ENCODE measurements at regions not wholly inside any gene's neighbourhood (a gene's known extent, or its start where the extent isn't known, plus 50 kb on each side); places are given as distances from the start of the nearest gene placed in this dataset.

DNA sequence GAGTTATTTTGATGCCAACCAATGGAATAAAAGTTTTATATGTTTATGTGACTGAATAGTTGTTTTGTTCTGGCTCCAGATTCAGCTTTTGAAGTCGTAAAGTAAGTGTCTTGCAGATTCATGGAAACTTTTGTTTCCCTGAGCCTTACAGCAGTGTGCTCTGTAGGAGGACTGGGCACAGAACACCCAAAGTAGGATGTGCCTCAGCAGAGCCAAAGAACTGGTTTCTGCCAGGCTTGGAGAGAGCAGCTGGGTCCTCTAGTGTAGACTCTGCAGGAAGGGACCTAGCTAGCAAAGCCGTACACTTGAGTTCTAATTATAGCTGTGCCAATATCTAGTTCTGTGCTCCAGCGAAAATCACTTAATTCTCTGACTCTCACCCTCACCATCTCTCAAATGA is 261.2 kb upstream of the DNAJC19 start:
- Histone ChIP-seq H3K4me2 (ENCODE audit: low read length) (no peak overlapping the region), H3K4me1 (no peaks in the 10 kb centered on the region), H3K27me3 (ENCODE audit: control insufficient read depth, insufficient read depth, low read length) (no peaks in the 10 kb centered on the region), H3K27ac (no peak overlapping the region), H2AFZ (no peak overlapping the region), H3K4me3 (ENCODE audit: low read depth, low read length) (no peak overlapping the region), H3K9me3 (ENCODE audit: control insufficient read depth, low read length) (no peaks in the 10 kb centered on the region), H3K36me3 (ENCODE audit: control insufficient read depth, insufficient read depth, low read length) (no peaks in the 10 kb centered on the region), H3K79me2 (no peaks in the 10 kb centered on the region), H3K9ac (no peak overlapping the region)
- TF ChIP-seq, protein P1, sequence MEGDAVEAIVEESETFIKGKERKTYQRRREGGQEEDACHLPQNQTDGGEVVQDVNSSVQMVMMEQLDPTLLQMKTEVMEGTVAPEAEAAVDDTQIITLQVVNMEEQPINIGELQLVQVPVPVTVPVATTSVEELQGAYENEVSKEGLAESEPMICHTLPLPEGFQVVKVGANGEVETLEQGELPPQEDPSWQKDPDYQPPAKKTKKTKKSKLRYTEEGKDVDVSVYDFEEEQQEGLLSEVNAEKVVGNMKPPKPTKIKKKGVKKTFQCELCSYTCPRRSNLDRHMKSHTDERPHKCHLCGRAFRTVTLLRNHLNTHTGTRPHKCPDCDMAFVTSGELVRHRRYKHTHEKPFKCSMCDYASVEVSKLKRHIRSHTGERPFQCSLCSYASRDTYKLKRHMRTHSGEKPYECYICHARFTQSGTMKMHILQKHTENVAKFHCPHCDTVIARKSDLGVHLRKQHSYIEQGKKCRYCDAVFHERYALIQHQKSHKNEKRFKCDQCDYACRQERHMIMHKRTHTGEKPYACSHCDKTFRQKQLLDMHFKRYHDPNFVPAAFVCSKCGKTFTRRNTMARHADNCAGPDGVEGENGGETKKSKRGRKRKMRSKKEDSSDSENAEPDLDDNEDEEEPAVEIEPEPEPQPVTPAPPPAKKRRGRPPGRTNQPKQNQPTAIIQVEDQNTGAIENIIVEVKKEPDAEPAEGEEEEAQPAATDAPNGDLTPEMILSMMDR (IDR thresholded peaks at IDR 0.05), result no peak

GRCh38 chr3:181239441-181239840 is 249.9 kb upstream of the DNAJC19 start:
- TF ChIP-seq, protein P1 (IDR thresholded peaks at IDR 0.05), result no peak
- Histone ChIP-seq H3K9ac (no peak overlapping the region), H3K4me1 (no peaks in the 10 kb centered on the region), H3K4me2 (ENCODE audit: low read length) (no peak overlapping the region), H3K4me3 (ENCODE audit: low read depth, low read length) (no peak overlapping the region), H3K79me2 (no peaks in the 10 kb centered on the region), H3K27me3 (ENCODE audit: control insufficient read depth, insufficient read depth, low read length) (no peaks in the 10 kb centered on the region), H3K27ac (no peak overlapping the region), H2AFZ (no peak overlapping the region), H3K9me3 (ENCODE audit: control insufficient read depth, low read length) (no peaks in the 10 kb centered on the region), H3K36me3 (ENCODE audit: control insufficient read depth, insufficient read depth, low read length) (no peaks in the 10 kb centered on the region)

- no peaks in the 10 kb centered on the region for H3K9me3 ChIP-seq (ENCODE audit: control insufficient read depth, low read length)
- H3K9ac ChIP-seq, result no peak overlapping the region
- H2AFZ ChIP-seq, result no peak overlapping the region
- no peaks in the 10 kb centered on the region for H3K79me2 ChIP-seq
- no peak overlapping the region for H3K27ac ChIP-seq
- no peaks in the 10 kb centered on the region for H3K27me3 ChIP-seq (ENCODE audit: control insufficient read depth, insufficient read depth, low read length)
- H3K36me3 ChIP-seq (ENCODE audit: control insufficient read depth, insufficient read depth, low read length), result no peaks in the 10 kb centered on the region
- H3K4me2 ChIP-seq (ENCODE audit: low read length), result no peak overlapping the region
- H3K4me3 ChIP-seq (ENCODE audit: low read depth, low read length), result no peak overlapping the region
- TF ChIP-seq, protein P1 (IDR thresholded peaks at IDR 0.05), result no peak
- no peaks in the 10 kb centered on the region for H3K4me1 ChIP-seq
Observed at GRCh38 chr3:181230258-181230657, 240.7 kb upstream of the DNAJC19 start.

GRCh38 chr3:181213347-181213746 is 223.8 kb upstream of the DNAJC19 start:
- Histone ChIP-seq H3K79me2 (no peaks in the 10 kb centered on the region), H3K9me3 (ENCODE audit: control insufficient read depth, low read length) (no peaks in the 10 kb centered on the region), H3K36me3 (ENCODE audit: control insufficient read depth, insufficient read depth, low read length) (no peaks in the 10 kb centered on the region), H3K4me3 (ENCODE audit: low read depth, low read length) (no peak overlapping the region), H3K4me2 (ENCODE audit: low read length) (no peak overlapping the region), H3K4me1 (no peaks in the 10 kb centered on the region), H3K9ac (no peak overlapping the region), H2AFZ (no peak overlapping the region), H3K27me3 (ENCODE audit: control insufficient read depth, insufficient read depth, low read length) (no peaks in the 10 kb centered on the region), H3K27ac (no peak overlapping the region)
- TF ChIP-seq, protein P1 (IDR thresholded peaks at IDR 0.05), result no peak

- Histone ChIP-seq H2AFZ (no peak overlapping the region), H3K79me2 (no peaks in the 10 kb centered on the region), H3K36me3 (ENCODE audit: control insufficient read depth, insufficient read depth, low read length) (no peaks in the 10 kb centered on the region), H3K9me3 (ENCODE audit: control insufficient read depth, low read length) (no peaks in the 10 kb centered on the region), H3K9ac (no peak overlapping the region), H3K27me3 (ENCODE audit: control insufficient read depth, insufficient read depth, low read length) (no peaks in the 10 kb centered on the region), H3K4me3 (ENCODE audit: low read depth, low read length) (no peak overlapping the region), H3K4me1 (no peaks in the 10 kb centered on the region), H3K4me2 (ENCODE audit: low read length) (no peak overlapping the region), H3K27ac (no peak overlapping the region)
- TF ChIP-seq, protein P1 (IDR thresholded peaks at IDR 0.05), result no peak
Observed at GRCh38 chr3:181212271-181212670, 222.7 kb upstream of the DNAJC19 start.
